Lower leg skin (tissue), 4 donors: ENCODE measurements at regions not wholly inside any gene's neighbourhood (a gene's known extent, or its start where the extent isn't known, plus 50 kb on each side); places are given as distances from the start of the nearest gene placed in this dataset.

Experiments used
- DNase-seq, 2 donors: peaks; one replicate each; pipeline ENCODE4 v3.0.0-alpha.2; 2019; ENCODE audit warnings: low spot score in 2 of 2
- H3K4me3 ChIP-seq: fragments of 200-600 bp; sonication (generic); 2 replicates; pipeline ENCODE4 v1.5.1; 2017; ENCODE audit warnings: mild to moderate bottlenecking, low read depth; ENCODE audit not compliant: poor library complexity, severe bottlenecking
- CTCF ChIP-seq, 3 donors: fragments of 450-650 bp; IDR thresholded peaks; one replicate each; pipeline ENCODE4 v1.5.1; 2016; ENCODE audit warnings: antibody characterized with exemption in 3 of 3, mild to moderate bottlenecking in 3 of 3, moderate library complexity in 2 of 3
- POLR2A ChIP-seq, 2 donors: fragments of 450-650 bp; IDR thresholded peaks; one replicate each; pipeline ENCODE4 v1.6.1; 2016 to 2017; ENCODE audit warnings: antibody characterized with exemption in 2 of 2, mild to moderate bottlenecking in 1 of 2, moderate library complexity in 1 of 2
- WGBS, 2 donors: methylation state at CpG; one replicate each; pipeline ENCODE4 v1.1.5; 2018; 5-methylcytosine and 5-hydroxymethylcytosine counted together
- intact Hi-C: fragments of 100-400 bp; cut with DNase I; formaldehyde crosslinking; loops from one replicate; pipeline ENCODE4 v1.15.0; 2023; ENCODE audit warnings: low total_unique reads

- TF ChIP-seq CTCF (IDR thresholded peaks at IDR 0.05) = no peak
- intact Hi-C loops = no loop called here
- no peak overlapping the region for H3K4me3 ChIP-seq
- no peak for DNase-seq
Measured at GRCh38 chr6:68333442-68333841, 301.6 kb upstream of the ADGRB3 start.

- no peak overlapping the region for H3K4me3 ChIP-seq
- no peak for TF ChIP-seq CTCF (IDR thresholded peaks at IDR 0.05)
- TF ChIP-seq POLR2A (IDR thresholded peaks at IDR 0.05) = no peak
- DNase-seq = no peak
- intact Hi-C loops = no loop called here
- 84 to 86% methylated on average over 2 of the region's 2 CpGs for WGBS, 2 donors
Measured at GRCh38 chr6:68328156-68328555, 306.9 kb upstream of the ADGRB3 start.

GRCh38 chr6:68326762-68327161 is 308.3 kb upstream of the ADGRB3 start:
- TF ChIP-seq POLR2A (IDR thresholded peaks at IDR 0.05) = no peak
- no peak for TF ChIP-seq CTCF (IDR thresholded peaks at IDR 0.05)
- H3K4me3 ChIP-seq = no peak overlapping the region
- DNase-seq = peak in 1 of 2 donors; percentile 60
- intact Hi-C loops = no loop called here
- WGBS, 2 donors = 50 to 60% methylated on average over 4 of the region's 4 CpGs

- DNase-seq = no peak
- TF ChIP-seq POLR2A (IDR thresholded peaks at IDR 0.05) (no peak), CTCF (IDR thresholded peaks at IDR 0.05) (no peak)
- H3K4me3 ChIP-seq = no peak overlapping the region
- WGBS, 2 donors = 45 to 61% methylated on average over 2 of the region's 2 CpGs
- intact Hi-C loops = no loop called here
Measured at GRCh38 chr6:68317366-68317765, 317.7 kb upstream of the ADGRB3 start.

GRCh38 chr6:68313911-68314310 is 321.2 kb upstream of the ADGRB3 start:
- no peak for DNase-seq
- WGBS, 2 donors = 49 to 72% methylated on average over 1 of the region's 1 CpG
- TF ChIP-seq CTCF (IDR thresholded peaks at IDR 0.05) (no peak), POLR2A (IDR thresholded peaks at IDR 0.05) (no peak)
- H3K4me3 ChIP-seq = no peak overlapping the region
- intact Hi-C loops = no loop called here

GRCh38 chr6:68307301-68307700 is 327.8 kb upstream of the ADGRB3 start:
- TF ChIP-seq POLR2A (IDR thresholded peaks at IDR 0.05) (no peak), CTCF (IDR thresholded peaks at IDR 0.05) (no peak)
- 55 to 64% methylated on average over 1 of the region's 1 CpG for WGBS, 2 donors
- no peak for DNase-seq
- intact Hi-C loops = no loop called here
- H3K4me3 ChIP-seq = no peak overlapping the region
